ENCODE measurements at regions not wholly inside any gene's neighbourhood (a gene's known extent, or its start where the extent isn't known, plus 50 kb on each side); places are given as distances from the start of the nearest gene placed in this dataset.

GRCh38 chr10:113977174-113977573 lies 66.5 kb upstream of the ADRB1 start:
- TF ChIP-seq, protein P1, sequence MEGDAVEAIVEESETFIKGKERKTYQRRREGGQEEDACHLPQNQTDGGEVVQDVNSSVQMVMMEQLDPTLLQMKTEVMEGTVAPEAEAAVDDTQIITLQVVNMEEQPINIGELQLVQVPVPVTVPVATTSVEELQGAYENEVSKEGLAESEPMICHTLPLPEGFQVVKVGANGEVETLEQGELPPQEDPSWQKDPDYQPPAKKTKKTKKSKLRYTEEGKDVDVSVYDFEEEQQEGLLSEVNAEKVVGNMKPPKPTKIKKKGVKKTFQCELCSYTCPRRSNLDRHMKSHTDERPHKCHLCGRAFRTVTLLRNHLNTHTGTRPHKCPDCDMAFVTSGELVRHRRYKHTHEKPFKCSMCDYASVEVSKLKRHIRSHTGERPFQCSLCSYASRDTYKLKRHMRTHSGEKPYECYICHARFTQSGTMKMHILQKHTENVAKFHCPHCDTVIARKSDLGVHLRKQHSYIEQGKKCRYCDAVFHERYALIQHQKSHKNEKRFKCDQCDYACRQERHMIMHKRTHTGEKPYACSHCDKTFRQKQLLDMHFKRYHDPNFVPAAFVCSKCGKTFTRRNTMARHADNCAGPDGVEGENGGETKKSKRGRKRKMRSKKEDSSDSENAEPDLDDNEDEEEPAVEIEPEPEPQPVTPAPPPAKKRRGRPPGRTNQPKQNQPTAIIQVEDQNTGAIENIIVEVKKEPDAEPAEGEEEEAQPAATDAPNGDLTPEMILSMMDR (IDR thresholded peaks at IDR 0.05; ENCODE audit: insufficient read depth, low read depth, low read length): no peak
- TF ChIP-seq EZH2 (IDR thresholded peaks at IDR 0.05; ENCODE audit: insufficient read depth, low read length): no peak

Measured in astrocyte (in vitro differentiated cells and primary cell).